ENCODE measurements at regions not wholly inside any gene's neighbourhood (a gene's known extent, or its start where the extent isn't known, plus 50 kb on each side); places are given as distances from the start of the nearest gene placed in this dataset.

DNA sequence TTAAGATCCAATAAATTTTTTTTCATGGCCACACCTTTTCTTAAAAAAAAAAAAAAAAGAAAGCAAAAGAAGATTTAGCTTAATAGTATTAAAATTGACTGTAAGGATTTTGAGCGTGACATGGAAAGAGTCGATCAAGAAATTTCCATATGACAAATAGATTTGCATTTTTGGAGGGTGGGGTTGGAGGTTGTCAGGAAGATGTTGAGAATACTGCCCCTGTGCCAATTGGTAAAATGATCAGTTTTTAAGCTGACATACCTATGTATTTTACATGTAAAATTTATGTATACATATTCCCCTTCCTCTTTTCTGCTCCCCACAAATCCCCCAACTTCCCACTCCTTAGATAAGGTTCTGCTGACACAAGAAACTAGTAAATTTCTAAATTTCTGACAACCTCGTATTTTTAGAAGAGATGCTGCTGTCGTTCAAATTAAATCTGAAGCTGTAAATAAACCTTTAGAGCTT lies 520.9 kb downstream of the CD83 start:
- TF ChIP-seq, protein P1, sequence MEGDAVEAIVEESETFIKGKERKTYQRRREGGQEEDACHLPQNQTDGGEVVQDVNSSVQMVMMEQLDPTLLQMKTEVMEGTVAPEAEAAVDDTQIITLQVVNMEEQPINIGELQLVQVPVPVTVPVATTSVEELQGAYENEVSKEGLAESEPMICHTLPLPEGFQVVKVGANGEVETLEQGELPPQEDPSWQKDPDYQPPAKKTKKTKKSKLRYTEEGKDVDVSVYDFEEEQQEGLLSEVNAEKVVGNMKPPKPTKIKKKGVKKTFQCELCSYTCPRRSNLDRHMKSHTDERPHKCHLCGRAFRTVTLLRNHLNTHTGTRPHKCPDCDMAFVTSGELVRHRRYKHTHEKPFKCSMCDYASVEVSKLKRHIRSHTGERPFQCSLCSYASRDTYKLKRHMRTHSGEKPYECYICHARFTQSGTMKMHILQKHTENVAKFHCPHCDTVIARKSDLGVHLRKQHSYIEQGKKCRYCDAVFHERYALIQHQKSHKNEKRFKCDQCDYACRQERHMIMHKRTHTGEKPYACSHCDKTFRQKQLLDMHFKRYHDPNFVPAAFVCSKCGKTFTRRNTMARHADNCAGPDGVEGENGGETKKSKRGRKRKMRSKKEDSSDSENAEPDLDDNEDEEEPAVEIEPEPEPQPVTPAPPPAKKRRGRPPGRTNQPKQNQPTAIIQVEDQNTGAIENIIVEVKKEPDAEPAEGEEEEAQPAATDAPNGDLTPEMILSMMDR (IDR thresholded peaks at IDR 0.05): no peak
- TF ChIP-seq, protein P2, sequence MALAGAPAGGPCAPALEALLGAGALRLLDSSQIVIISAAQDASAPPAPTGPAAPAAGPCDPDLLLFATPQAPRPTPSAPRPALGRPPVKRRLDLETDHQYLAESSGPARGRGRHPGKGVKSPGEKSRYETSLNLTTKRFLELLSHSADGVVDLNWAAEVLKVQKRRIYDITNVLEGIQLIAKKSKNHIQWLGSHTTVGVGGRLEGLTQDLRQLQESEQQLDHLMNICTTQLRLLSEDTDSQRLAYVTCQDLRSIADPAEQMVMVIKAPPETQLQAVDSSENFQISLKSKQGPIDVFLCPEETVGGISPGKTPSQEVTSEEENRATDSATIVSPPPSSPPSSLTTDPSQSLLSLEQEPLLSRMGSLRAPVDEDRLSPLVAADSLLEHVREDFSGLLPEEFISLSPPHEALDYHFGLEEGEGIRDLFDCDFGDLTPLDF (CRISPR knock-in tag; IDR thresholded peaks at IDR 0.05): no peak
- TF ChIP-seq E2F5 (CRISPR knock-in tag; IDR thresholded peaks at IDR 0.05) (no peak), NFYB (CRISPR knock-in tag; conservative IDR thresholded peaks at IDR 0.05; ENCODE audit: low read depth) (no peak), CREB1 (CRISPR knock-in tag; IDR thresholded peaks at IDR 0.05) (no peak), FOXP1 (CRISPR knock-in tag; IDR thresholded peaks at IDR 0.05; ENCODE audit: borderline replicate concordance) (no peak), ZNF512 (CRISPR knock-in tag; IDR thresholded peaks at IDR 0.05; ENCODE audit: borderline replicate concordance) (no peak), MXD4 (CRISPR knock-in tag; IDR thresholded peaks at IDR 0.05; ENCODE audit: borderline replicate concordance) (no peak), NR2C2 (CRISPR knock-in tag; IDR thresholded peaks at IDR 0.05) (no peak), ZMAT4 (CRISPR knock-in tag; IDR thresholded peaks at IDR 0.05) (no peak), ZNF232 (CRISPR knock-in tag; IDR thresholded peaks at IDR 0.05) (no peak)
- TF ChIP-seq, protein P3, sequence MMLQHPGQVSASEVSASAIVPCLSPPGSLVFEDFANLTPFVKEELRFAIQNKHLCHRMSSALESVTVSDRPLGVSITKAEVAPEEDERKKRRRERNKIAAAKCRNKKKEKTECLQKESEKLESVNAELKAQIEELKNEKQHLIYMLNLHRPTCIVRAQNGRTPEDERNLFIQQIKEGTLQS (CRISPR knock-in tag; conservative IDR thresholded peaks at IDR 0.05): no peak
